PFSK-1 (cell line): ENCODE measurements at regions not wholly inside any gene's neighbourhood (a gene's known extent, or its start where the extent isn't known, plus 50 kb on each side); places are given as distances from the start of the nearest gene placed in this dataset.

Source experiments
- FOXP2 ChIP-seq: optimal IDR thresholded peaks from 2 replicates; pipeline ENCODE3; 2011; ENCODE audit warnings: borderline replicate concordance, control low read depth, inconsistent platforms; ENCODE audit not compliant: insufficient read depth; ENCODE audit errors: extremely low read length, extremely low read depth
- POLR2AphosphoS5 ChIP-seq: IDR thresholded peaks from 2 replicates; pipeline ENCODE4 v1.6.1; 2012; ENCODE audit warnings: low read depth, mild to moderate bottlenecking, control low read depth, low read length, moderate library complexity
- SIN3A ChIP-seq: IDR thresholded peaks from 2 replicates; pipeline ENCODE4 v1.6.1; 2012; ENCODE audit warnings: mild to moderate bottlenecking, low read length, moderate library complexity, borderline replicate concordance; ENCODE audit not compliant: insufficient read depth
- TAF1 ChIP-seq: IDR thresholded peaks from 2 replicates; pipeline ENCODE4 v1.6.1; 2012; ENCODE audit warnings: low read length, control low read depth, borderline replicate concordance; ENCODE audit not compliant: insufficient read depth
- TF ChIP-seq, protein P1 (sequence below), 2 experiments: IDR thresholded peaks; 2 replicates each; pipeline versions ENCODE4 v1.6.1 to v1.8.0; 2011 to 2012; ENCODE audit warnings: low read depth in 2 of 2, low read length in 2 of 2, control low read depth in 1 of 2, inconsistent platforms in 1 of 2, mild to moderate bottlenecking in 1 of 2, moderate library complexity in 1 of 2; ENCODE audit not compliant: insufficient read depth in 1 of 2

DNA sequence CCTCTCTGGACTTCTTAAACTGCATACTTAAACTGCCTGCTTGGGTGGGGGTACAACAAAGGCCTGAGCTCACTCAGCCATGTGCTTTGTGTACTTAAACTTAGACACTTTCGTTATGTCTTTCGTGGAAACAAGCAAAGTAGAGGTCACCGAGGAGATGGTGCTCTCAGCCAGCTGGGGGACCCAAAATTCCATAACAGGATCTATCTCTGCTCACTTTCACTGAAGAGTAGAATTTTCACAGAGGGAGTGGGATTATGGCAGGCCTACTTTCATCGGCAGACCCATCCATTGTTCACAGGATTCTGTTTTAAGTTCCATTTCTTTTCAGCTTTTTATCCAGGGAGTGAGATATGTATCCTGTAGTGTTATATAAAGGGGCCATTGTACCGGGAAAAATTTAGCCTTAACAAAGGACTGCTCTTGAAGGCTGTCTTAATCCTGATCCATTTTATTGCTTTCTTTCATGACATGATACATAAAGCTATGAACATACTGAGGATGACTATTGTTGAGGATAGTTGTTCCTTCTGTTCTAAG lies 370.0 kb upstream of the GHITM start:
- TF ChIP-seq SIN3A (no peak), TAF1 (no peak), POLR2AphosphoS5 (no peak), FOXP2 (no peak)
- TF ChIP-seq, protein P1, sequence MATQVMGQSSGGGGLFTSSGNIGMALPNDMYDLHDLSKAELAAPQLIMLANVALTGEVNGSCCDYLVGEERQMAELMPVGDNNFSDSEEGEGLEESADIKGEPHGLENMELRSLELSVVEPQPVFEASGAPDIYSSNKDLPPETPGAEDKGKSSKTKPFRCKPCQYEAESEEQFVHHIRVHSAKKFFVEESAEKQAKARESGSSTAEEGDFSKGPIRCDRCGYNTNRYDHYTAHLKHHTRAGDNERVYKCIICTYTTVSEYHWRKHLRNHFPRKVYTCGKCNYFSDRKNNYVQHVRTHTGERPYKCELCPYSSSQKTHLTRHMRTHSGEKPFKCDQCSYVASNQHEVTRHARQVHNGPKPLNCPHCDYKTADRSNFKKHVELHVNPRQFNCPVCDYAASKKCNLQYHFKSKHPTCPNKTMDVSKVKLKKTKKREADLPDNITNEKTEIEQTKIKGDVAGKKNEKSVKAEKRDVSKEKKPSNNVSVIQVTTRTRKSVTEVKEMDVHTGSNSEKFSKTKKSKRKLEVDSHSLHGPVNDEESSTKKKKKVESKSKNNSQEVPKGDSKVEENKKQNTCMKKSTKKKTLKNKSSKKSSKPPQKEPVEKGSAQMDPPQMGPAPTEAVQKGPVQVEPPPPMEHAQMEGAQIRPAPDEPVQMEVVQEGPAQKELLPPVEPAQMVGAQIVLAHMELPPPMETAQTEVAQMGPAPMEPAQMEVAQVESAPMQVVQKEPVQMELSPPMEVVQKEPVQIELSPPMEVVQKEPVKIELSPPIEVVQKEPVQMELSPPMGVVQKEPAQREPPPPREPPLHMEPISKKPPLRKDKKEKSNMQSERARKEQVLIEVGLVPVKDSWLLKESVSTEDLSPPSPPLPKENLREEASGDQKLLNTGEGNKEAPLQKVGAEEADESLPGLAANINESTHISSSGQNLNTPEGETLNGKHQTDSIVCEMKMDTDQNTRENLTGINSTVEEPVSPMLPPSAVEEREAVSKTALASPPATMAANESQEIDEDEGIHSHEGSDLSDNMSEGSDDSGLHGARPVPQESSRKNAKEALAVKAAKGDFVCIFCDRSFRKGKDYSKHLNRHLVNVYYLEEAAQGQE (IDR thresholded peaks at IDR 0.05; ENCODE audit: insufficient read depth in 1 of 2, low read depth in 2 of 2, low read length in 2 of 2): no peak

DNA sequence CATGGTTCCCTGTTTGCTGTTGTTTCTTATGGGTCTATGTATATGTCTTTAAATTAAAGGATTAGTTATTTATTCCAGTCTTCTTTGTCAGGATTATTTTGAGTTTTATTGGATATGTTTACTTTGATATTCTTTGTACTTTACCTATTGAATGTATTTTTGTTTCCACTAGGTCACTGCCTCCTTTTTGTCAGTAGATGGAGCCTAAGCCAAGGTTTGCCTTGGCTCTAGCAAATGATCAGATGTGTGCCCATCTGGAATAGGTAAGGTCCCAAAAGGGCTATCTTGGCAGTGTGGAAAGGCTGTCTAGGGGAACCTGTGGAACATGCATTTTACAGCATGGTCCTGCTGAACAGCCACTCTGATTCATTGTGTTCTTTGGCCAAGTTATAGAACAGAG lies 337.3 kb upstream of the GHITM start:
- TF ChIP-seq SIN3A (no peak), TAF1 (no peak), POLR2AphosphoS5 (no peak), FOXP2 (no peak)
- TF ChIP-seq, protein P1 (IDR thresholded peaks at IDR 0.05; ENCODE audit: insufficient read depth in 1 of 2, low read depth in 2 of 2, low read length in 2 of 2): no peak

DNA sequence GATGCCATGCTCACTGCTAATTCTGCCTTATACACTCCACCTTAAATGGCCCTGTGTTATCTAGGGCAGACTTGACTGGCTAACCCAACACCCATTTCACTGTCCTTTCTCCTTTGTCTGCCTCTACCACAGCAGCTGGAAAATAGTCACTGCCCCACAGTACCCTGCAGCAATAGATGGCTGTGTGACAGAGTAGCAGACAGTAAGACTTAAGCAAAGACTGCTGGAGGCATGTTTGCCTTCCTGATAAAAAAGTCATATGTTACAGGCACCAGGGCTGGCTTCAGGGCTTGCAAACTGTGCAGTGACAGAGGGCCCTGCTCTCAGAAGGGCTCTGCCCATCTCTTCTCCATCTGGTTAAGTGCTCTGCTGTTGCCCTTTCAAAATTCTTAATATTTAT lies 332.6 kb upstream of the GHITM start:
- TF ChIP-seq POLR2AphosphoS5 (no peak), FOXP2 (no peak)

DNA sequence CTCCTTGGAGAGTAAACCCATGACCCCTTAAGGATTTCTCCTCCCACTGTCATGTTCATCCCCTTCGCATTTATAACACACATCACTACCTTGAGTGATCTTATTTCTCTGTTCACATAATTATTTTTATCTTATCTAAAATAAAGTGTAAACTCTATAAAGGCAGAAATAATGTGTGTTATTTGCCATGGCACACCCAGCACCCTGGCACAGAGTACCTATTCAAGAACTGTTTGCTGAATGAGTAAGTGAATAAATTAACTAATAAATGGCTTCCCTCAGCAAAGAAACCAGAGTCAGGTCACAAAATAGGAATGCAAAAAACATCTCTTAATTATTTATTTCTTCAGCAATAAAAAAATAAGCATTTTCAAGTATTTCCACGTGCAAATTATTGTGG lies 330.3 kb upstream of the GHITM start:
- TF ChIP-seq FOXP2 (no peak), SIN3A (no peak), POLR2AphosphoS5 (no peak), TAF1 (no peak)
- TF ChIP-seq, protein P1 (IDR thresholded peaks at IDR 0.05; ENCODE audit: insufficient read depth in 1 of 2, low read depth in 2 of 2, low read length in 2 of 2): no peak

DNA sequence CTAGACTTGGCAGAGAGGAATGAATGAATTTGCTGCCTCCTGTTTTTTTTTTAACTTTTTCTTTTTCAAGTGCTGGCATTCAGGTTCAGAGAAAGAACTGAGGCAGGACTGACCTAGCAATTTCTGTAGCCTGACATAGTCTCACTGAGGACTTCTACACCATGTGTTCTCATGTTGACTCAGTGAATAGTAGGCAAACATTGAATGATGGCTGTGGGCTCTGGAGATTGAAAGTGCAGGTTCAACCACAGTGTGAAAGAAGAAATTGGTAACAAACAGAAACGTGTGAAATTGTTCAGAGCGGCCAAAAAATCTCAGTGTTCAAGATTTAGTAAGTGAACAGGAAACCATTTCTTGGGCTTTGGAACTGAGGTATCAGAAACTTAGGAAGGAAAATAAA lies 322.4 kb upstream of the GHITM start:
- no peak for TF ChIP-seq POLR2AphosphoS5
- TF ChIP-seq TAF1: no peak
- no peak for TF ChIP-seq SIN3A
- TF ChIP-seq, protein P1 (IDR thresholded peaks at IDR 0.05; ENCODE audit: insufficient read depth in 1 of 2, low read depth in 2 of 2, low read length in 2 of 2): no peak
- no peak for TF ChIP-seq FOXP2
